ENCODE measurements at regions not wholly inside any gene's neighbourhood (a gene's known extent, or its start where the extent isn't known, plus 50 kb on each side); places are given as distances from the start of the nearest gene placed in this dataset.

GRCh38 chr2:155151472-155151871 is 453.0 kb downstream of the KCNJ3 start:
- Histone ChIP-seq H4K20me1 (ENCODE audit: control insufficient read depth, insufficient read depth, low read depth, low read length) (no peaks in the 10 kb centered on the region), H3K27me3 (ENCODE audit: control insufficient read depth, low read length) (no peaks in the 10 kb centered on the region), H3K4me1 (ENCODE audit: control insufficient read depth, low read length) (peaks cover 13% of the 10 kb centered on the region), H3K4me3 (ENCODE audit: low read length) (no peak overlapping the region), H3F3A (ENCODE audit: control insufficient read depth, insufficient read depth) (peaks cover 6% of the 10 kb centered on the region), H3K27ac (ENCODE audit: low read depth, low read length) (no peak overlapping the region), H3K4me2 (ENCODE audit: low read length) (no peak overlapping the region), H3K36me3 (ENCODE audit: control insufficient read depth, low read length) (peaks cover 23% of the 10 kb centered on the region), H3K79me2 (ENCODE audit: control insufficient read depth, low read length) (no peaks in the 10 kb centered on the region), H3K9me2 (replicated peaks; ENCODE audit: control insufficient read depth, low read length) (no peaks in the 10 kb centered on the region), H3K9me3 (ENCODE audit: control insufficient read depth, insufficient read depth, low read length) (peaks cover 24% of the 10 kb centered on the region)
- TF ChIP-seq CTCF (IDR thresholded peaks at IDR 0.05; ENCODE audit: low read depth, low read length, poor library complexity, severe bottlenecking) (no peak), EZH2phosphoT487 (IDR thresholded peaks at IDR 0.05; ENCODE audit: borderline replicate concordance, low read length) (no peak)

DNA sequence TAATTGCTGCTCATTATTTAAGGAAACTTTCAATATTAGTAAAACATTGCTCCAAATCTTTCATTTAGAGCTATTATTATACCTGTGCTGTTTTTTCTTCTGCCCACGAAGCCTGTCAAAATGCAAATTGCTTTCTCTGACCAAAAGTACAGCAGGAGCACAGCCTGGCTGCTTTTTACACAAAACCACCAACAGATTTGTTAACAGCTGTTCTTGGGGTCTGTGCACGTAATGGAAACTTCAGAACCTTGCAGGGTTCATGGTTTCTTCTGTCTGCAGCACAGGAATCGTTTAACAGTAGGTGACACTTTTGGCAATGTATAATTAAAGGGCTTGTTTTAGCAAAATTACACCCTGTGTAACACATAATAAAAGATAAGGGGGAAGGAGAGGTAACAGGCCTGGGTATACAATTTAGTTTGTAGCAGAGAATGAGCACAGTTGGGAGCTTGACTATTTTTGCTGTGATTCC is 447.3 kb downstream of the KCNJ3 start:
- peaks cover 22% of the 10 kb centered on the region for H3F3A ChIP-seq (ENCODE audit: control insufficient read depth, insufficient read depth)
- TF ChIP-seq CTCF (IDR thresholded peaks at IDR 0.05; ENCODE audit: low read depth, low read length, poor library complexity, severe bottlenecking) (no peak), EZH2phosphoT487 (IDR thresholded peaks at IDR 0.05; ENCODE audit: borderline replicate concordance, low read length) (no peak)
- H3K4me3 ChIP-seq (ENCODE audit: low read length) = peak overlapping the region; percentile 59
- H3K27me3 ChIP-seq (ENCODE audit: control insufficient read depth, low read length) = no peaks in the 10 kb centered on the region
- no peaks in the 10 kb centered on the region for H4K20me1 ChIP-seq (ENCODE audit: control insufficient read depth, insufficient read depth, low read depth, low read length)
- H3K4me1 ChIP-seq (ENCODE audit: control insufficient read depth, low read length) = peaks cover 53% of the 10 kb centered on the region
- peak overlapping the region; percentile 70 for H3K4me2 ChIP-seq (ENCODE audit: low read length)
- no peaks in the 10 kb centered on the region for H3K79me2 ChIP-seq (ENCODE audit: control insufficient read depth, low read length)
- peak overlapping the region; percentile 96 for H3K27ac ChIP-seq (ENCODE audit: low read depth, low read length)
- H3K36me3 ChIP-seq (ENCODE audit: control insufficient read depth, low read length) = peaks cover 47% of the 10 kb centered on the region
- peaks cover 25% of the 10 kb centered on the region for H3K9me3 ChIP-seq (ENCODE audit: control insufficient read depth, insufficient read depth, low read length)
- H3K9me2 ChIP-seq (replicated peaks; ENCODE audit: control insufficient read depth, low read length) = no peaks in the 10 kb centered on the region

GRCh38 chr2:155141418-155141817 is 442.9 kb downstream of the KCNJ3 start:
- H3F3A ChIP-seq (ENCODE audit: control insufficient read depth, insufficient read depth) = peaks cover 16% of the 10 kb centered on the region
- H3K4me3 ChIP-seq (ENCODE audit: low read length) = no peak overlapping the region
- peaks cover 39% of the 10 kb centered on the region for H3K4me1 ChIP-seq (ENCODE audit: control insufficient read depth, low read length)
- peaks cover 28% of the 10 kb centered on the region for H3K36me3 ChIP-seq (ENCODE audit: control insufficient read depth, low read length)
- H3K27me3 ChIP-seq (ENCODE audit: control insufficient read depth, low read length) = no peaks in the 10 kb centered on the region
- no peaks in the 10 kb centered on the region for H3K9me2 ChIP-seq (replicated peaks; ENCODE audit: control insufficient read depth, low read length)
- H3K27ac ChIP-seq (ENCODE audit: low read depth, low read length) = no peak overlapping the region
- no peaks in the 10 kb centered on the region for H4K20me1 ChIP-seq (ENCODE audit: control insufficient read depth, insufficient read depth, low read depth, low read length)
- H3K9me3 ChIP-seq (ENCODE audit: control insufficient read depth, insufficient read depth, low read length) = peaks cover 35% of the 10 kb centered on the region
- no peaks in the 10 kb centered on the region for H3K79me2 ChIP-seq (ENCODE audit: control insufficient read depth, low read length)
- H3K4me2 ChIP-seq (ENCODE audit: low read length) = no peak overlapping the region
- TF ChIP-seq CTCF (IDR thresholded peaks at IDR 0.05; ENCODE audit: low read depth, low read length, poor library complexity, severe bottlenecking) = no peak
- no peak for TF ChIP-seq EZH2phosphoT487 (IDR thresholded peaks at IDR 0.05; ENCODE audit: borderline replicate concordance, low read length)

Data from DOHH2 (cell line).